Hepatocyte (in vitro differentiated cells): ENCODE measurements at regions not wholly inside any gene's neighbourhood (a gene's known extent, or its start where the extent isn't known, plus 50 kb on each side); places are given as distances from the start of the nearest gene placed in this dataset.
A peak's percentile ranks its signal among the peaks of the same experiment; 100 is the strongest.

ENCODE experiments used
- DNase-seq: peaks from one replicate; pipeline ENCODE4 v3.0.0-alpha.2; 2016; ENCODE audit warnings: low spot score
- H2AFZ ChIP-seq: fragments of 200-600 bp; sonication (generic); 2 replicates; pipeline ENCODE4 v1.6.0; 2016; ENCODE audit warnings: antibody characterized with exemption, mild to moderate bottlenecking
- H3K27ac ChIP-seq: fragments of 200-600 bp; sonication (generic); 2 replicates; pipeline ENCODE4 v1.5.1; 2016; ENCODE audit warnings: mild to moderate bottlenecking
- H3K27me3 ChIP-seq: fragments of 200-600 bp; sonication (generic); 2 replicates; pipeline ENCODE4 v1.6.1; 2016
- H3K36me3 ChIP-seq: fragments of 200-600 bp; sonication (generic); replicated peaks from 2 replicates; pipeline ENCODE4 v1.5.1; 2016; ENCODE audit warnings: low read depth; ENCODE audit not compliant: insufficient read depth
- H3K4me1 ChIP-seq: fragments of 200-600 bp; sonication (generic); 2 replicates; pipeline ENCODE4 v1.5.1; 2016; ENCODE audit warnings: mild to moderate bottlenecking, moderate library complexity; ENCODE audit not compliant: insufficient read depth
- H3K4me2 ChIP-seq: fragments of 200-600 bp; sonication (generic); 2 replicates; pipeline ENCODE4 v1.6.0; 2016
- H3K4me3 ChIP-seq: fragments of 200-600 bp; sonication (generic); 2 replicates; pipeline ENCODE4 v1.5.1; 2016; ENCODE audit warnings: mild to moderate bottlenecking
- H3K79me2 ChIP-seq: fragments of 200-600 bp; sonication (generic); 2 replicates; pipeline ENCODE4 v1.6.0; 2017; ENCODE audit warnings: mild to moderate bottlenecking
- H3K9me2 ChIP-seq: fragments of 200-600 bp; sonication (generic); replicated peaks from 2 replicates; pipeline ENCODE4 v1.6.0; 2017; ENCODE audit warnings: mild to moderate bottlenecking; ENCODE audit not compliant: insufficient read depth
- H3K9me3 ChIP-seq: fragments of 200-600 bp; sonication (generic); 2 replicates; pipeline ENCODE4 v1.5.1; 2016; ENCODE audit warnings: low read depth, mild to moderate bottlenecking
- H4K20me1 ChIP-seq: fragments of 200-600 bp; sonication (generic); 2 replicates; pipeline ENCODE4 v1.6.0; 2016; ENCODE audit warnings: mild to moderate bottlenecking; ENCODE audit not compliant: insufficient read depth, poor library complexity, severe bottlenecking
- CTCF ChIP-seq: fragments of 200-600 bp; sonication (generic); IDR thresholded peaks from 2 replicates; pipeline ENCODE4 v1.5.1; 2016; ENCODE audit warnings: antibody characterized with exemption, mild to moderate bottlenecking; ENCODE audit not compliant: poor library complexity
- EZH2 ChIP-seq: fragments of 200-600 bp; sonication (generic); IDR thresholded peaks from 2 replicates; pipeline ENCODE4 v1.6.1; 2016; ENCODE audit warnings: antibody characterized with exemption, mild to moderate bottlenecking, borderline replicate concordance
- EZH2phosphoT487 ChIP-seq: fragments of 200-600 bp; sonication (generic); IDR thresholded peaks from one replicate; pipeline ENCODE4 v1.6.1; 2018; ENCODE audit warnings: antibody characterized with exemption, mild to moderate bottlenecking, low read depth, moderate library complexity; ENCODE audit not compliant: unreplicated experiment, severe bottlenecking
- WGBS: methylation state at CpG from one replicate; pipeline ENCODE4 v1.1.6; 2016; ENCODE audit warnings: low lambda C conversion rate; ENCODE audit errors: missing lambda C conversion rate; 5-methylcytosine and 5-hydroxymethylcytosine counted together

- H3K36me3 ChIP-seq = no peaks in the 10 kb centered on the region
- DNase-seq = no peak
- peaks cover 17% of the 10 kb centered on the region for H3K4me1 ChIP-seq
- no peaks in the 10 kb centered on the region for H3K9me2 ChIP-seq
- H3K4me3 ChIP-seq = no peak overlapping the region
- no peaks in the 10 kb centered on the region for H3K9me3 ChIP-seq
- no peaks in the 10 kb centered on the region for H3K27me3 ChIP-seq
- peak overlapping the region; percentile 60 for H2AFZ ChIP-seq
- no peaks in the 10 kb centered on the region for H3K79me2 ChIP-seq
- H4K20me1 ChIP-seq = no peaks in the 10 kb centered on the region
- peak overlapping the region; percentile 71 for H3K4me2 ChIP-seq
- no peak overlapping the region for H3K27ac ChIP-seq
- TF ChIP-seq EZH2phosphoT487 = no peak
- TF ChIP-seq EZH2 = no peak
- no peak for TF ChIP-seq CTCF
- 92% methylated on average over 1 of the region's 1 CpG for WGBS
Measured at GRCh38 chr11:106446302-106446701, 368.8 kb downstream of the AASDHPPT start.

GRCh38 chr11:106446955-106447354 is 369.5 kb downstream of the AASDHPPT start:
- H3K4me1 ChIP-seq = peaks cover 17% of the 10 kb centered on the region
- no peaks in the 10 kb centered on the region for H3K9me2 ChIP-seq
- peak overlapping the region; percentile 71 for H3K4me2 ChIP-seq
- peak overlapping the region; percentile 60 for H2AFZ ChIP-seq
- no peaks in the 10 kb centered on the region for H3K9me3 ChIP-seq
- no peak overlapping the region for H3K4me3 ChIP-seq
- H3K27me3 ChIP-seq = no peaks in the 10 kb centered on the region
- TF ChIP-seq CTCF (no peak), EZH2phosphoT487 (no peak), EZH2 (no peak)
- H3K79me2 ChIP-seq = no peaks in the 10 kb centered on the region
- H4K20me1 ChIP-seq = no peaks in the 10 kb centered on the region
- DNase-seq = peak; percentile 23
- 28% methylated on average over 4 of the region's 4 CpGs for WGBS
- no peaks in the 10 kb centered on the region for H3K36me3 ChIP-seq
- peak overlapping the region; percentile 8 for H3K27ac ChIP-seq

GRCh38 chr11:106447631-106448191 is 370.2 kb downstream of the AASDHPPT start:
- 70% methylated on average over 5 of the region's 5 CpGs for WGBS
- Histone ChIP-seq H3K36me3 (no peaks in the 10 kb centered on the region), H2AFZ (peak overlapping the region; percentile 60), H4K20me1 (no peaks in the 10 kb centered on the region), H3K4me2 (peak overlapping the region; percentile 71), H3K4me1 (peaks cover 17% of the 10 kb centered on the region), H3K27ac (peak overlapping the region; percentile 8), H3K4me3 (no peak overlapping the region), H3K9me2 (no peaks in the 10 kb centered on the region), H3K27me3 (no peaks in the 10 kb centered on the region), H3K9me3 (no peaks in the 10 kb centered on the region), H3K79me2 (no peaks in the 10 kb centered on the region)
- TF ChIP-seq CTCF = no peak
- TF ChIP-seq EZH2phosphoT487 = no peak
- no peak for TF ChIP-seq EZH2
- DNase-seq = no peak

- no peak for DNase-seq
- Histone ChIP-seq H3K79me2 (no peaks in the 10 kb centered on the region), H3K9me3 (peaks cover 6% of the 10 kb centered on the region), H3K36me3 (no peaks in the 10 kb centered on the region), H4K20me1 (no peaks in the 10 kb centered on the region), H3K27me3 (no peaks in the 10 kb centered on the region), H3K4me2 (no peak overlapping the region), H3K9me2 (no peaks in the 10 kb centered on the region), H2AFZ (no peak overlapping the region), H3K4me3 (no peak overlapping the region), H3K4me1 (peaks cover 17% of the 10 kb centered on the region), H3K27ac (no peak overlapping the region)
- no peak for TF ChIP-seq CTCF
- no peak for TF ChIP-seq EZH2phosphoT487
- no peak for TF ChIP-seq EZH2
- 50% methylated on average over 3 of the region's 3 CpGs for WGBS
Measured at GRCh38 chr11:106449763-106450162, 372.3 kb downstream of the AASDHPPT start.
